Left lung (tissue), 4 donors: ENCODE measurements at regions not wholly inside any gene's neighbourhood (a gene's known extent, or its start where the extent isn't known, plus 50 kb on each side); places are given as distances from the start of the nearest gene placed in this dataset.

Experiments
- ATAC-seq: fragments of 200-7000 bp; cut with Tn5 transposase; one replicate; pipeline ENCODE4 v1.9.1; 2020; ENCODE audit warnings: moderate library complexity
- DNase-seq, 4 donors: peaks; one replicate each; pipeline ENCODE4 v3.0.0-alpha.2; 2013 to 2020
- H3K27ac ChIP-seq, 2 donors: fragments of 200-600 bp; sonication (generic) in 1 of 2; one replicate each; pipeline versions ENCODE4 v1.5.0 to v1.8.0; 2020 to 2021
- H3K27me3 ChIP-seq, 2 donors: fragments of 200-600 bp; sonication (generic) in 1 of 2; one replicate each; pipeline versions ENCODE4 v1.5.0 to v1.8.0; 2020 to 2021
- H3K36me3 ChIP-seq, 2 donors: fragments of 200-600 bp; sonication (generic) in 1 of 2; one replicate each; pipeline versions ENCODE4 v1.5.0 to v1.8.0; 2020 to 2021
- H3K4me1 ChIP-seq, 2 donors: fragments of 200-600 bp; one replicate each; pipeline ENCODE4 v1.8.0; 2021
- H3K4me3 ChIP-seq, 2 donors: fragments of 200-600 bp; sonication (generic) in 1 of 2; one replicate each; pipeline versions ENCODE4 v1.5.0 to v1.8.0; 2020 to 2021; ENCODE audit warnings: mild to moderate bottlenecking in 1 of 2
- H3K9me3 ChIP-seq, 2 donors: fragments of 200-600 bp; sonication (generic) in 1 of 2; one replicate each; pipeline versions ENCODE4 v1.5.0 to v1.8.0; 2020 to 2021
- intact Hi-C, 2 donors: fragments of 100-400 bp; cut with DNase I; formaldehyde crosslinking; loops; one replicate each; pipeline versions ENCODE4 v1.11.2 to v1.14.2; 2022
- TF ChIP-seq, protein P1 (sequence below), 2 donors: fragments of 200-600 bp; sonication (generic) in 1 of 2; IDR thresholded peaks; one replicate each; pipeline versions ENCODE4 v1.5.0 to v1.8.0; 2021; ENCODE audit warnings: antibody characterized with exemption in 2 of 2
- donor health status: DM: no; HTN: yes; CAD: no.
- donor health status: DM: no; HTN: no; CAD: no.

DNA sequence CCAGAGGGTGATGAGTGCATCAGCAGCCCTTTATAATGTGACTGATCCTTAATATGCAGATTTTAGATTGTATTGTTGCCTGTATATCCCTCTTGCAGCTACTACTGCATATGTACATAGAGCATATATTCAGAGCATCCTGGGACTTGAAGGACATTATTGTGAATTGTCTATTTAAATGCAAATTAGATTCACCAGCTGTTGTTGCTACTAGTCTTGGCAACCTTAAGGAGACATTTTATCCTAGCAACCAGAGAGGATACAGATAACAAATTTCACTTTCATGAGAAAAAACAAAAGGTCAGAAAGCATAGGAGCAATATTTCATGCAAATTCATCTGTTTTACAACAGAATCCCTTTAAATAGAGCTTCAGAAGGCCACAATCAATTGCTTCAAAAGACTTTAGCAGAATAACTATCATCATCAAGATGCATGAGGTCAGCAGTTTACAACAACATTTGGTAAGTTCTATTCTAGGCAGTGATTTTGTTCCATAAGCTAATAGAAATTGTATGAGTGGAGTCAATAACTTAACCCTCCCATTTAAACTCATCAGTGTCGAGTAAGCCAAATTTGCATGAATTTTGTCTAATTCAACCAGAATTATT lies 148.6 kb downstream of the GC start:
- intact Hi-C loops = no loop called here
- no peaks in the 10 kb centered on the region for H3K27me3 ChIP-seq
- no peak overlapping the region for H3K27ac ChIP-seq
- H3K4me3 ChIP-seq = no peak overlapping the region
- H3K9me3 ChIP-seq = no peaks in the 10 kb centered on the region
- DNase-seq = peak in 1 of 4 donors; percentile 14
- no peaks in the 10 kb centered on the region for H3K36me3 ChIP-seq
- no peak for ATAC-seq
- TF ChIP-seq, protein P1, sequence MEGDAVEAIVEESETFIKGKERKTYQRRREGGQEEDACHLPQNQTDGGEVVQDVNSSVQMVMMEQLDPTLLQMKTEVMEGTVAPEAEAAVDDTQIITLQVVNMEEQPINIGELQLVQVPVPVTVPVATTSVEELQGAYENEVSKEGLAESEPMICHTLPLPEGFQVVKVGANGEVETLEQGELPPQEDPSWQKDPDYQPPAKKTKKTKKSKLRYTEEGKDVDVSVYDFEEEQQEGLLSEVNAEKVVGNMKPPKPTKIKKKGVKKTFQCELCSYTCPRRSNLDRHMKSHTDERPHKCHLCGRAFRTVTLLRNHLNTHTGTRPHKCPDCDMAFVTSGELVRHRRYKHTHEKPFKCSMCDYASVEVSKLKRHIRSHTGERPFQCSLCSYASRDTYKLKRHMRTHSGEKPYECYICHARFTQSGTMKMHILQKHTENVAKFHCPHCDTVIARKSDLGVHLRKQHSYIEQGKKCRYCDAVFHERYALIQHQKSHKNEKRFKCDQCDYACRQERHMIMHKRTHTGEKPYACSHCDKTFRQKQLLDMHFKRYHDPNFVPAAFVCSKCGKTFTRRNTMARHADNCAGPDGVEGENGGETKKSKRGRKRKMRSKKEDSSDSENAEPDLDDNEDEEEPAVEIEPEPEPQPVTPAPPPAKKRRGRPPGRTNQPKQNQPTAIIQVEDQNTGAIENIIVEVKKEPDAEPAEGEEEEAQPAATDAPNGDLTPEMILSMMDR (IDR thresholded peaks at IDR 0.05) = no peak
- H3K4me1 ChIP-seq = no peaks in the 10 kb centered on the region

GRCh38 chr4:71634364-71634763 lies 149.5 kb downstream of the GC start:
- Histone ChIP-seq H3K9me3 (peaks cover 0 to 4% of the 10 kb centered on the region in 2 donors), H3K4me1 (no peaks in the 10 kb centered on the region), H3K4me3 (no peak overlapping the region), H3K27ac (no peak overlapping the region), H3K27me3 (no peaks in the 10 kb centered on the region), H3K36me3 (no peaks in the 10 kb centered on the region)
- ATAC-seq (no peak), DNase-seq (no peak)
- intact Hi-C loops = no loop called here
- TF ChIP-seq, protein P1 (IDR thresholded peaks at IDR 0.05) = no peak

GRCh38 chr4:71630803-71631202 lies 153.1 kb downstream of the GC start:
- Histone ChIP-seq H3K27ac (no peak overlapping the region), H3K4me3 (no peak overlapping the region), H3K4me1 (no peaks in the 10 kb centered on the region), H3K36me3 (no peaks in the 10 kb centered on the region), H3K27me3 (no peaks in the 10 kb centered on the region), H3K9me3 (peaks cover 0 to 25% of the 10 kb centered on the region in 2 donors)
- ATAC-seq (no peak), DNase-seq (no peak)
- intact Hi-C loops = no loop called here
- TF ChIP-seq, protein P1 (IDR thresholded peaks at IDR 0.05) = no peak

DNA sequence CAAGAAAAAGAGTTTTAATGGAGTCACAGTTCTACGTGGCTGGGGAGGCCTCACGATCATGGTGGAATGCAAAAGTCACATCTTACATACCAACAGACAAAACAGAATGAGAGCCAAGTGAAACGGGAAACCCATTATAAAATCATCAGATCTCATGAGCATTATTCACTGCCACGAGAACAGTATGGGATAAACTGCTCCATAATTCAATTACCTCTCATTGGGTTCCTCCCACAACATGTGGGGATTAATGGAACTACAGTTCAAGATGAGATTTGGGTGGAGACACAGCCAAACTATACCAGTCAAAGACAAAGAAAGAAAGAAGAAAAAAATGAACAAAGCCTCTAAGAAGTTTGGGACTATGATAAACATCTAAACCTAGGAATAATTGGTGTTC lies 158.9 kb downstream of the GC start:
- intact Hi-C loops = no loop called here
- Histone ChIP-seq H3K4me1 (no peaks in the 10 kb centered on the region), H3K36me3 (no peaks in the 10 kb centered on the region), H3K27me3 (no peaks in the 10 kb centered on the region), H3K27ac (no peak overlapping the region), H3K9me3 (peaks cover 0 to 45% of the 10 kb centered on the region in 2 donors), H3K4me3 (no peak overlapping the region)
- DNase-seq (no peak), ATAC-seq (no peak)
- TF ChIP-seq, protein P1 (IDR thresholded peaks at IDR 0.05) = no peak
